ENCODE measurements at regions not wholly inside any gene's neighbourhood (a gene's known extent, or its start where the extent isn't known, plus 50 kb on each side); places are given as distances from the start of the nearest gene placed in this dataset.

DNA sequence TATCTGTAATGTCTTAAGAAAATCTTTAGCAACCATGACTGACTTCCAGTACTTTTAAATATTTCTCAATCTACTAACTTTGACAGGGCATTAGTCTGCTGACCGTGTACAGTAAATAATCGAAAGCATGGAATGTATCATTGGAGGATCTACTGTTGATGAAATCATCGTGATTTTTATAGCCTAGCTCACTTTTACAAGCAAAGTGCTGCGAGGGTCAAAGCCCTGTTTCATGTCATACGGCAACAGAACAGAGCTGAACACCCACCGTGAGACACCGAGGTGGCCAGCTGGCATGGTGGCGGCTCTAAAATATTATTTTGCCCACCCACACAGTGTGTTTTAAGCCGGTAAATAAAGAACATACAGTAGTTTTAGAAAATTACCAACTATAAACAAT, 679.3 kb downstream of the FAT4 start:
- H3K27me3 ChIP-seq (ENCODE audit: insufficient read depth, poor library complexity, severe bottlenecking) = no peaks in the 10 kb centered on the region
- no peak overlapping the region for H3K4me3 ChIP-seq (replicated peaks; ENCODE audit: insufficient read depth, low read length)
- H3K27ac ChIP-seq (replicated peaks) = no peak overlapping the region
- no peak for DNase-seq (ENCODE audit: low read depth in 1 of 2, low spot score in 1 of 2)
- TF ChIP-seq POLR2AphosphoS5 (IDR thresholded peaks at IDR 0.05; ENCODE audit: low read depth) = no peak

DNA sequence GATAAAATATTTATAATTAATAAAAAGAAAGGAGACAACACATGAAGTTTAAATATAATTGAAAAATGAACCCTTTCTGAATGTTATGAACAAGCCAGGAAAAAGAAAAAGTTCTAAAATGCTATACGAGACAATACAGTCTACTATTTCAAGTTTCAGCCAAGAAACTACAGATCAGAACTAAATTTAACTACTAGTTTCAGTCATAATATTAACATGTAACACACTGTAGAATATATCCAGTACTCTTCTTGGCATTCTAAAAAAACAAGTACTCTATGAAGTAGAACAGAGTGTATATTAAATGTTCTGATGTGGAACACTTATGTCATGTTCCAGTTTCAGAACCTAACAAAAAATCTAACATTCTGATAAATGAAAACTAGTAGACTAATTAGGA, 679.7 kb downstream of the FAT4 start:
- Histone ChIP-seq H3K4me3 (replicated peaks; ENCODE audit: insufficient read depth, low read length) (no peak overlapping the region), H3K27ac (replicated peaks) (no peak overlapping the region), H3K27me3 (ENCODE audit: insufficient read depth, poor library complexity, severe bottlenecking) (no peaks in the 10 kb centered on the region)
- TF ChIP-seq, protein P1, sequence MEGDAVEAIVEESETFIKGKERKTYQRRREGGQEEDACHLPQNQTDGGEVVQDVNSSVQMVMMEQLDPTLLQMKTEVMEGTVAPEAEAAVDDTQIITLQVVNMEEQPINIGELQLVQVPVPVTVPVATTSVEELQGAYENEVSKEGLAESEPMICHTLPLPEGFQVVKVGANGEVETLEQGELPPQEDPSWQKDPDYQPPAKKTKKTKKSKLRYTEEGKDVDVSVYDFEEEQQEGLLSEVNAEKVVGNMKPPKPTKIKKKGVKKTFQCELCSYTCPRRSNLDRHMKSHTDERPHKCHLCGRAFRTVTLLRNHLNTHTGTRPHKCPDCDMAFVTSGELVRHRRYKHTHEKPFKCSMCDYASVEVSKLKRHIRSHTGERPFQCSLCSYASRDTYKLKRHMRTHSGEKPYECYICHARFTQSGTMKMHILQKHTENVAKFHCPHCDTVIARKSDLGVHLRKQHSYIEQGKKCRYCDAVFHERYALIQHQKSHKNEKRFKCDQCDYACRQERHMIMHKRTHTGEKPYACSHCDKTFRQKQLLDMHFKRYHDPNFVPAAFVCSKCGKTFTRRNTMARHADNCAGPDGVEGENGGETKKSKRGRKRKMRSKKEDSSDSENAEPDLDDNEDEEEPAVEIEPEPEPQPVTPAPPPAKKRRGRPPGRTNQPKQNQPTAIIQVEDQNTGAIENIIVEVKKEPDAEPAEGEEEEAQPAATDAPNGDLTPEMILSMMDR (IDR thresholded peaks at IDR 0.05; ENCODE audit: insufficient read depth, low read length) = no peak
- no peak for TF ChIP-seq GABPA (IDR thresholded peaks at IDR 0.05; ENCODE audit: low read depth)
- TF ChIP-seq, protein P2, sequence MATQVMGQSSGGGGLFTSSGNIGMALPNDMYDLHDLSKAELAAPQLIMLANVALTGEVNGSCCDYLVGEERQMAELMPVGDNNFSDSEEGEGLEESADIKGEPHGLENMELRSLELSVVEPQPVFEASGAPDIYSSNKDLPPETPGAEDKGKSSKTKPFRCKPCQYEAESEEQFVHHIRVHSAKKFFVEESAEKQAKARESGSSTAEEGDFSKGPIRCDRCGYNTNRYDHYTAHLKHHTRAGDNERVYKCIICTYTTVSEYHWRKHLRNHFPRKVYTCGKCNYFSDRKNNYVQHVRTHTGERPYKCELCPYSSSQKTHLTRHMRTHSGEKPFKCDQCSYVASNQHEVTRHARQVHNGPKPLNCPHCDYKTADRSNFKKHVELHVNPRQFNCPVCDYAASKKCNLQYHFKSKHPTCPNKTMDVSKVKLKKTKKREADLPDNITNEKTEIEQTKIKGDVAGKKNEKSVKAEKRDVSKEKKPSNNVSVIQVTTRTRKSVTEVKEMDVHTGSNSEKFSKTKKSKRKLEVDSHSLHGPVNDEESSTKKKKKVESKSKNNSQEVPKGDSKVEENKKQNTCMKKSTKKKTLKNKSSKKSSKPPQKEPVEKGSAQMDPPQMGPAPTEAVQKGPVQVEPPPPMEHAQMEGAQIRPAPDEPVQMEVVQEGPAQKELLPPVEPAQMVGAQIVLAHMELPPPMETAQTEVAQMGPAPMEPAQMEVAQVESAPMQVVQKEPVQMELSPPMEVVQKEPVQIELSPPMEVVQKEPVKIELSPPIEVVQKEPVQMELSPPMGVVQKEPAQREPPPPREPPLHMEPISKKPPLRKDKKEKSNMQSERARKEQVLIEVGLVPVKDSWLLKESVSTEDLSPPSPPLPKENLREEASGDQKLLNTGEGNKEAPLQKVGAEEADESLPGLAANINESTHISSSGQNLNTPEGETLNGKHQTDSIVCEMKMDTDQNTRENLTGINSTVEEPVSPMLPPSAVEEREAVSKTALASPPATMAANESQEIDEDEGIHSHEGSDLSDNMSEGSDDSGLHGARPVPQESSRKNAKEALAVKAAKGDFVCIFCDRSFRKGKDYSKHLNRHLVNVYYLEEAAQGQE (IDR thresholded peaks at IDR 0.05; ENCODE audit: insufficient replicate concordance, low read depth) = no peak
- no peak for TF ChIP-seq SPI1 (IDR thresholded peaks at IDR 0.05; ENCODE audit: borderline replicate concordance, low read depth)
- TF ChIP-seq POLR2AphosphoS5 (IDR thresholded peaks at IDR 0.05; ENCODE audit: low read depth) = no peak
- no peak for DNase-seq (ENCODE audit: low read depth in 1 of 2, low spot score in 1 of 2)

DNA sequence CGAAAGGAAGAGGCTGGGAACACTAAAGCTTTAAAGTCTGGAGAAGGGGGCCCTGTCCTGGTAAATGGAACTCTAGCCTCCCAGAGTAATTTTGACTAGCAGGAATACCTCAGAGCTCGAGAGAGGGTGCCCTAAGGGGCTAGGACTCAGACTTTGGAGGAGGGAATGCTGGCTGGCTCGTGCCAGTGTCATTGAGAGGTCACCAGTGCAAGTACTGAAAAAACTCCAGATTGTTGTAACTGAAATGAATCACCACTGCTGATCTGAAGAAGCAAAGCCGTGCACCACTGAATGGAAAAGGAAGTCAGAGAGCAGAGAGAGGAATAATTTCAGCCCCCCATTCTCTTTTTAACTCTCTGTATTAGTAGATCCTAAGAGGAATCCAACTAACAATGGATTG, 690.2 kb downstream of the FAT4 start:
- H3K4me3 ChIP-seq (replicated peaks; ENCODE audit: insufficient read depth, low read length) = no peak overlapping the region
- TF ChIP-seq, protein P2 (IDR thresholded peaks at IDR 0.05; ENCODE audit: insufficient replicate concordance, low read depth) = no peak
- TF ChIP-seq SPI1 (IDR thresholded peaks at IDR 0.05; ENCODE audit: borderline replicate concordance, low read depth) (no peak), POLR2AphosphoS5 (IDR thresholded peaks at IDR 0.05; ENCODE audit: low read depth) (no peak)
- DNase-seq (ENCODE audit: low read depth in 1 of 2, low spot score in 1 of 2) = no peak
- H3K27me3 ChIP-seq (ENCODE audit: insufficient read depth, poor library complexity, severe bottlenecking) = no peaks in the 10 kb centered on the region
- no peak overlapping the region for H3K27ac ChIP-seq (replicated peaks)

DNA sequence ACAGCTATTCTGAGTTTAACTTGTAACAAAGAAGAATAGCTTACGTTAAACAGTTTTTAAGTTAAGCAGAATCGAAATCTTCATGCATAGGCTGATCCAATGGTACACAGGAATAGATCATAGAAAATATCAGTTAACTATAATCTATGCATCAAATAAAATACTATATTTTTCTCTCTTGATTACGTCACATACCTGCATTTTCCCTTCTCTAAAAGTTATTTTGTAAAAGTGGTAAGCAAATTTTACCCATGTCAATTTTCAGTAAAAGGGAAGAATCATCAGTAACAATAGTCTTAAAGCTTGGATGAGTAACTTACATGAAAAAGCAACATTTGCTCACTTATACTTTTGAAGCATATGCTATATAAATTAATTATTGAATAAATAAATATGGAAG, 692.4 kb downstream of the FAT4 start:
- Histone ChIP-seq H3K27me3 (ENCODE audit: insufficient read depth, poor library complexity, severe bottlenecking) (no peaks in the 10 kb centered on the region), H3K27ac (replicated peaks) (no peak overlapping the region), H3K4me3 (replicated peaks; ENCODE audit: insufficient read depth, low read length) (no peak overlapping the region)
- no peak for DNase-seq (ENCODE audit: low read depth in 1 of 2, low spot score in 1 of 2)
- TF ChIP-seq GABPA (IDR thresholded peaks at IDR 0.05; ENCODE audit: low read depth) (no peak), SPI1 (IDR thresholded peaks at IDR 0.05; ENCODE audit: borderline replicate concordance, low read depth) (no peak), POLR2AphosphoS5 (IDR thresholded peaks at IDR 0.05; ENCODE audit: low read depth) (no peak)
- TF ChIP-seq, protein P1 (IDR thresholded peaks at IDR 0.05; ENCODE audit: insufficient read depth, low read length) = no peak
- TF ChIP-seq, protein P2 (IDR thresholded peaks at IDR 0.05; ENCODE audit: insufficient replicate concordance, low read depth) = no peak

Measured in HL-60 (cell line).